Keratinocyte (primary cell): ENCODE measurements at regions not wholly inside any gene's neighbourhood (a gene's known extent, or its start where the extent isn't known, plus 50 kb on each side); places are given as distances from the start of the nearest gene placed in this dataset.
"Not testable (repeated sequence)": the region's sequence is repeated elsewhere in the genome, so short reads cannot be mapped to it uniquely, and the experiment has no call there.

Experiments
- DNase-seq: peaks from one replicate; pipeline ENCODE4 v3.0.0-alpha.2; 2011; ENCODE audit warnings: low read depth, missing footprints, low spot score
- FAIRE-seq: peaks from 2 replicates; lab custom pipeline; 2011; peaks lifted over from hg19 to GRCh38; lab: Jason Lieb, UNC
- H2AFZ ChIP-seq: 2 replicates; pipeline ENCODE4 v1.6.0; 2012; ENCODE audit warnings: low read length, control low read depth, inconsistent platforms; ENCODE audit not compliant: control insufficient read depth
- H3K27ac ChIP-seq: 2 replicates; pipeline ENCODE4 v1.5.1; 2011; ENCODE audit warnings: low read length; ENCODE audit not compliant: control insufficient read depth, insufficient read depth
- H3K27me3 ChIP-seq: 3 replicates; pipeline ENCODE4 v1.6.0; 2011; ENCODE audit warnings: low read length; ENCODE audit not compliant: control insufficient read depth, insufficient read depth; ENCODE audit errors: extremely low read depth
- H3K36me3 ChIP-seq, 2 experiments: 2 replicates in 1 of 2; 3 replicates in 1 of 2; pipeline ENCODE4 v1.5.1; 2011; ENCODE audit warnings: low read length in 2 of 2, mild to moderate bottlenecking in 1 of 2; ENCODE audit not compliant: control insufficient read depth in 2 of 2, insufficient read depth in 2 of 2; ENCODE audit errors: extremely low read depth in 1 of 2
- H3K4me1 ChIP-seq: 3 replicates; pipeline ENCODE4 v1.5.1; 2011; ENCODE audit warnings: low read length; ENCODE audit not compliant: control insufficient read depth, insufficient read depth; ENCODE audit errors: extremely low read depth
- H3K4me2 ChIP-seq: 3 replicates; pipeline ENCODE4 v1.6.0; 2011; ENCODE audit warnings: low read depth, low read length; ENCODE audit not compliant: control insufficient read depth, insufficient read depth; ENCODE audit errors: extremely low read depth
- H3K4me3 ChIP-seq, 3 experiments: fragments of 200-600 bp in 1 of 3; sonication (generic) in 1 of 3; 2 replicates in 2 of 3; 3 replicates in 1 of 3; pipeline ENCODE4 v1.5.1; 2011 to 2016; ENCODE audit warnings: low read length in 3 of 3, mild to moderate bottlenecking in 3 of 3, control low read depth in 2 of 3, inconsistent platforms in 1 of 3, low read depth in 1 of 3, mixed read lengths in 1 of 3, mixed run types in 1 of 3, moderate library complexity in 1 of 3; ENCODE audit not compliant: control insufficient read depth in 2 of 3, insufficient read depth in 2 of 3; ENCODE audit errors: extremely low read depth in 1 of 3
- H3K79me2 ChIP-seq: 2 replicates; pipeline ENCODE4 v1.6.0; 2012; ENCODE audit warnings: low read length; ENCODE audit not compliant: control insufficient read depth, insufficient read depth
- H3K9ac ChIP-seq: 3 replicates; pipeline ENCODE4 v1.6.0; 2011; ENCODE audit warnings: low read length; ENCODE audit not compliant: control insufficient read depth, insufficient read depth; ENCODE audit errors: extremely low read depth
- H3K9me1 ChIP-seq: 3 replicates; pipeline ENCODE4 v1.6.0; 2011; ENCODE audit warnings: low read length; ENCODE audit not compliant: control insufficient read depth, insufficient read depth; ENCODE audit errors: extremely low read depth
- H3K9me3 ChIP-seq: 2 replicates; pipeline ENCODE4 v1.5.1; 2012; ENCODE audit warnings: low read depth, low read length; ENCODE audit not compliant: control insufficient read depth
- H4K20me1 ChIP-seq: 3 replicates; pipeline ENCODE4 v1.6.0; 2011; ENCODE audit warnings: low read length; ENCODE audit not compliant: control insufficient read depth, insufficient read depth; ENCODE audit errors: extremely low read depth
- EZH2 ChIP-seq: IDR thresholded peaks from one replicate; pipeline ENCODE4 v1.6.1; 2012; ENCODE audit warnings: inconsistent platforms, mild to moderate bottlenecking, low read length, moderate library complexity
- dilution Hi-C: fragments of 300-500 bp; cut with MboI; formaldehyde crosslinking; loops from one replicate; pipeline ENCODE4 v1.7.0; 2020; ENCODE audit warnings: low sequenced_read_pairs; ENCODE audit not compliant: extremely low pct_ligation_motif_present
- TF ChIP-seq, protein P1 (sequence below), 3 experiments: IDR thresholded peaks in 1 of 3; conservative IDR thresholded peaks in 1 of 3; optimal IDR thresholded peaks in 1 of 3; 2 replicates in 2 of 3; 3 replicates in 1 of 3; pipeline versions ENCODE3 to v1.5.1; 2011; ENCODE audit warnings: low read length in 3 of 3, mild to moderate bottlenecking in 3 of 3, moderate library complexity in 2 of 3, control low read depth in 1 of 3, inconsistent platforms in 1 of 3; ENCODE audit not compliant: insufficient read depth in 2 of 3; ENCODE audit errors: extremely low read depth in 1 of 3

DNA sequence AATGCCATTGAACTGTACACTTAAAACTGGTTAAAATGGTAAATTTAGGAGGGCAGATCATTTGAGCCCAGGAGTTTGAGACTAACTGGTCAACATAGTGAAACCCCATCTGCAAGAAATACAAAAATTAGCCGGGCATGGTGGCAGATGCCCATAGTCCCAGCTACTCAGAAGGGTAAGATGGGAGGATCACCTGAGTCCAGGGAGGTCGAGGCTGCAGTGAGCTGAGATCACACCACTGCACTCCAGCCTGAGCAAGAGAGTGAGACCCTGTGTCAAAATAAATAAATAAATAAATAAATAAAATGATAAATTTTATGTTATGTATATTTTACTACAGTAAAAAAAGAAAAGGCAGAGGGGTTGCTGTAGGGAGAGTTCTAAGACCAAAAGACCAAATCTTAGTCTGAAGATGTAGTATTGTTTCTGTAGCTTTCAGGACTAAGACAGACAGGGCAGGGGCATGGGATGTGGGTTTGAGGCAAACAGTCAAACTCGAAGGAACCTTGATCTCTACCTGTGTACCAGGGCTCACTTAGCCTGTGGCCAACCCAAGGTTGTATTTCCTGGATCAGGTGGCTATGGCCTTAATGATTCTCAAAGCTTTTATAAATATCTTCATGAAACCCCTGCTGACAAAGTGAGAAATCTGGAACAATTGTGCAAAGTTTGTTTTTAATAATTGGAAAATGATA is 316.7 kb downstream of the CYRIA start:
- H3K9ac ChIP-seq, result no peak overlapping the region
- DNase-seq (no peak), FAIRE-seq (no peak)
- no peak overlapping the region for H3K4me2 ChIP-seq
- no peak overlapping the region for H2AFZ ChIP-seq
- no peak for TF ChIP-seq EZH2
- TF ChIP-seq, protein P1, sequence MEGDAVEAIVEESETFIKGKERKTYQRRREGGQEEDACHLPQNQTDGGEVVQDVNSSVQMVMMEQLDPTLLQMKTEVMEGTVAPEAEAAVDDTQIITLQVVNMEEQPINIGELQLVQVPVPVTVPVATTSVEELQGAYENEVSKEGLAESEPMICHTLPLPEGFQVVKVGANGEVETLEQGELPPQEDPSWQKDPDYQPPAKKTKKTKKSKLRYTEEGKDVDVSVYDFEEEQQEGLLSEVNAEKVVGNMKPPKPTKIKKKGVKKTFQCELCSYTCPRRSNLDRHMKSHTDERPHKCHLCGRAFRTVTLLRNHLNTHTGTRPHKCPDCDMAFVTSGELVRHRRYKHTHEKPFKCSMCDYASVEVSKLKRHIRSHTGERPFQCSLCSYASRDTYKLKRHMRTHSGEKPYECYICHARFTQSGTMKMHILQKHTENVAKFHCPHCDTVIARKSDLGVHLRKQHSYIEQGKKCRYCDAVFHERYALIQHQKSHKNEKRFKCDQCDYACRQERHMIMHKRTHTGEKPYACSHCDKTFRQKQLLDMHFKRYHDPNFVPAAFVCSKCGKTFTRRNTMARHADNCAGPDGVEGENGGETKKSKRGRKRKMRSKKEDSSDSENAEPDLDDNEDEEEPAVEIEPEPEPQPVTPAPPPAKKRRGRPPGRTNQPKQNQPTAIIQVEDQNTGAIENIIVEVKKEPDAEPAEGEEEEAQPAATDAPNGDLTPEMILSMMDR (optimal IDR thresholded peaks at IDR 0.05 in 1 of 3, IDR thresholded peaks at IDR 0.05 in 1 of 3, conservative IDR thresholded peaks at IDR 0.05 in 1 of 3; ENCODE audit: extremely low read depth in 1 of 3, insufficient read depth in 2 of 3, low read length in 3 of 3), result no peak
- H3K9me3 ChIP-seq, result no peaks in the 10 kb centered on the region
- no peaks in the 10 kb centered on the region for H3K27me3 ChIP-seq
- H3K36me3 ChIP-seq, result no peaks in the 10 kb centered on the region
- dilution Hi-C loops, result no loop called here
- H4K20me1 ChIP-seq, result no peaks in the 10 kb centered on the region
- H3K9me1 ChIP-seq, result no peaks in the 10 kb centered on the region
- H3K27ac ChIP-seq, result no peak overlapping the region
- no peak overlapping the region for H3K4me3 ChIP-seq
- H3K79me2 ChIP-seq, result no peaks in the 10 kb centered on the region
- H3K4me1 ChIP-seq, result no peaks in the 10 kb centered on the region

DNA sequence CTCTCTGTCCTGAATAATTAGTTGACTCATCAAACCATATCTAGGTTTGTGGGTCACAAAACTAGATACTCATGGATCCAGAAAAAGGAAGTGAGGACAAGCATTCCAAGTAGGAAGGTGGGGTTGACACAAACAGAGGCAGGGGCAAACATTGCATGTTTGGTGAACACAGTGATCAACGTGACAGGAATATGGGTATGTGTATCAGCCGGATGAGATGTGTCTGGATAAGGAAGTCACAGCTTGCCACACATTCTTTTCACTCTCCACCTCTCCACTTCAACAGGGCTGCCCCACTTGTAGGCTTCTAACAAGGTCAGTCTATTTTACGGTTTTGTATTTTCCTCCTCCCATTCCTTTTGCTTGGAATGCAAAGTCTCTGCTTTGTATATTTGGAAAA is 319.0 kb downstream of the CYRIA start:
- H3K4me1 ChIP-seq, result no peaks in the 10 kb centered on the region
- H3K4me2 ChIP-seq, result no peak overlapping the region
- dilution Hi-C loops, result no loop called here
- no peaks in the 10 kb centered on the region for H3K27me3 ChIP-seq
- H3K9me3 ChIP-seq, result no peaks in the 10 kb centered on the region
- H2AFZ ChIP-seq, result no peak overlapping the region
- no peak overlapping the region for H3K27ac ChIP-seq
- H3K79me2 ChIP-seq, result no peaks in the 10 kb centered on the region
- H3K9ac ChIP-seq, result no peak overlapping the region
- FAIRE-seq, result no peak
- no peak for DNase-seq
- no peak overlapping the region for H3K4me3 ChIP-seq
- no peaks in the 10 kb centered on the region for H3K36me3 ChIP-seq
- no peaks in the 10 kb centered on the region for H4K20me1 ChIP-seq
- no peaks in the 10 kb centered on the region for H3K9me1 ChIP-seq
- TF ChIP-seq, protein P1 (optimal IDR thresholded peaks at IDR 0.05 in 1 of 3, IDR thresholded peaks at IDR 0.05 in 1 of 3, conservative IDR thresholded peaks at IDR 0.05 in 1 of 3; ENCODE audit: extremely low read depth in 1 of 3, insufficient read depth in 2 of 3, low read length in 3 of 3), result no peak
- no peak for TF ChIP-seq EZH2

DNA sequence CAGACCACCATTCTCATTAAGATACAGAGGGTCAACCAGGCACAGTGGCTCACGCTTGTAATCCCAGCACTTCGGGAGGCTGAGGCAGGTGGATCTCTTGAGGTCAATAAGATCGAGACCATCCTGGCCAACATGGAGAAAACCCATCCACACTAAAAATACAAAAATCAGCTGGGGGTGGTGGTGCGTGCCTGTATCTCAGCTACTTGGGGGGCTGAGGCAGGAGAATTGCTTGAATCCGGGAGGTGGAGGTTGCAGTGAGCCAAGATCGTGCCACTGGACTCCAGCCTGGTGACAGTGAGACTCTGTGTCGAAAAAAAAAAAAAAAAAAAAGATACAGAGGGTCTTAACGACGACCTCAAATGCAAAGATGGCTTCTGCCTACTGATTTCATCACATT is 320.4 kb downstream of the CYRIA start:
- H3K36me3 ChIP-seq, H3K27me3 ChIP-seq, H3K4me1 ChIP-seq, DNase-seq, H3K9me3 ChIP-seq, H3K4me2 ChIP-seq, FAIRE-seq, H4K20me1 ChIP-seq, H3K4me3 ChIP-seq, H2AFZ ChIP-seq, H3K27ac ChIP-seq, H3K79me2 ChIP-seq, H3K9me1 ChIP-seq, H3K9ac ChIP-seq, dilution Hi-C loops: not testable (repeated sequence)
